Body of pancreas (tissue), 4 donors: ENCODE measurements at regions not wholly inside any gene's neighbourhood (a gene's known extent, or its start where the extent isn't known, plus 50 kb on each side); places are given as distances from the start of the nearest gene placed in this dataset.

ENCODE experiments used
- CTCF ChIP-seq, 7 experiments: fragments of 450-650 bp in 4 of 7; fragments of 200-600 bp in 3 of 7; sonication (generic) in 3 of 7; IDR thresholded peaks; one replicate each; pipeline ENCODE4 v1.5.1; 2016 to 2019; ENCODE audit warnings: antibody characterized with exemption in 7 of 7
- POLR2A ChIP-seq, 3 donors: fragments of 450-650 bp; IDR thresholded peaks; one replicate each; pipeline ENCODE4 v1.6.1; 2016; ENCODE audit warnings: antibody characterized with exemption in 3 of 3, mild to moderate bottlenecking in 2 of 3

GRCh38 chr2:5215989-5216607, 476.1 kb upstream of the SOX11 start:
- TF ChIP-seq CTCF (IDR thresholded peaks at IDR 0.05) (no peak), POLR2A (IDR thresholded peaks at IDR 0.05) (no peak)
